ENCODE measurements at regions not wholly inside any gene's neighbourhood (a gene's known extent, or its start where the extent isn't known, plus 50 kb on each side); places are given as distances from the start of the nearest gene placed in this dataset.

DNA sequence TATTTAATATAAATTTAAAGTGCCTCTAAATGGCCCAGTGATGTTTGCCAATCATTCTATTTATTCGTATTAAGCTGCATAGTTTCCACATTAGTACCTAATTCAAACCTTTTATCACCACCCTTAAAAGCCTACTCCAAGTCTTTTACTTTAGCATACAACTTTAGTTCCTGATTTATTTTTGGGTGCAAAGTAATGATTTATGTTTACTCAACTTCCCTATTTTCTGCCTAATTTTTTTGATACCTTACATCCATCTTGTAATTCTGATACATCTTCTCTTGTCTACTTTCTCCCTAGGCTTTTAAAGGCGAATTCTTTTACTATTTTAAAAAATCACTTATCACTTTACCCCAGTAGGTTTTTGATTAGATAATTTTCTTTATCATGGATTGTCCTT lies 2651.1 kb upstream of the PCDH20 start:
- Histone ChIP-seq H3K9me2 (ENCODE audit: insufficient read depth) (no peaks in the 10 kb centered on the region), H2AFZ (ENCODE audit: low read depth, low read length, poor library complexity, severe bottlenecking) (no peak overlapping the region), H3K4me3 (replicated peaks in 1 of 2; ENCODE audit: low read depth in 1 of 2, low read length in 2 of 2) (no peak overlapping the region), H3K36me3 (ENCODE audit: control insufficient read depth in 1 of 2, insufficient read depth in 2 of 2, low read length in 2 of 2) (no peaks in the 10 kb centered on the region), H3K4me1 (ENCODE audit: control insufficient read depth in 1 of 2, insufficient read depth in 2 of 2, low read length in 2 of 2) (no peaks in the 10 kb centered on the region), H3K79me2 (ENCODE audit: insufficient read depth, low read length) (no peaks in the 10 kb centered on the region), H3K9ac (ENCODE audit: low read length) (no peak overlapping the region), H4K20me1 (ENCODE audit: insufficient read depth) (no peaks in the 10 kb centered on the region), H3K27me3 (ENCODE audit: insufficient read depth, low read length) (no peaks in the 10 kb centered on the region), H3K4me2 (ENCODE audit: low read length) (no peak overlapping the region), H3K9me3 (ENCODE audit: control insufficient read depth in 1 of 2, insufficient read depth in 1 of 2, low read depth in 1 of 2, low read length in 2 of 2) (no peaks in the 10 kb centered on the region), H3K27ac (ENCODE audit: low read depth, low read length) (no peak overlapping the region)
- ChIA-PET POLR2A (no interaction called here), CTCF (no interaction called here), RAD21 (ENCODE audit: low non-redundant PET in 1 of 2, low total read pairs in 2 of 2, uncharacterized antibody in 2 of 2, unreplicated experiment in 2 of 2) (no interaction called here)
- DNase-seq (ENCODE audit: low read depth, low spot score): no peak
- no peak for ATAC-seq
- TF ChIP-seq, protein P1, sequence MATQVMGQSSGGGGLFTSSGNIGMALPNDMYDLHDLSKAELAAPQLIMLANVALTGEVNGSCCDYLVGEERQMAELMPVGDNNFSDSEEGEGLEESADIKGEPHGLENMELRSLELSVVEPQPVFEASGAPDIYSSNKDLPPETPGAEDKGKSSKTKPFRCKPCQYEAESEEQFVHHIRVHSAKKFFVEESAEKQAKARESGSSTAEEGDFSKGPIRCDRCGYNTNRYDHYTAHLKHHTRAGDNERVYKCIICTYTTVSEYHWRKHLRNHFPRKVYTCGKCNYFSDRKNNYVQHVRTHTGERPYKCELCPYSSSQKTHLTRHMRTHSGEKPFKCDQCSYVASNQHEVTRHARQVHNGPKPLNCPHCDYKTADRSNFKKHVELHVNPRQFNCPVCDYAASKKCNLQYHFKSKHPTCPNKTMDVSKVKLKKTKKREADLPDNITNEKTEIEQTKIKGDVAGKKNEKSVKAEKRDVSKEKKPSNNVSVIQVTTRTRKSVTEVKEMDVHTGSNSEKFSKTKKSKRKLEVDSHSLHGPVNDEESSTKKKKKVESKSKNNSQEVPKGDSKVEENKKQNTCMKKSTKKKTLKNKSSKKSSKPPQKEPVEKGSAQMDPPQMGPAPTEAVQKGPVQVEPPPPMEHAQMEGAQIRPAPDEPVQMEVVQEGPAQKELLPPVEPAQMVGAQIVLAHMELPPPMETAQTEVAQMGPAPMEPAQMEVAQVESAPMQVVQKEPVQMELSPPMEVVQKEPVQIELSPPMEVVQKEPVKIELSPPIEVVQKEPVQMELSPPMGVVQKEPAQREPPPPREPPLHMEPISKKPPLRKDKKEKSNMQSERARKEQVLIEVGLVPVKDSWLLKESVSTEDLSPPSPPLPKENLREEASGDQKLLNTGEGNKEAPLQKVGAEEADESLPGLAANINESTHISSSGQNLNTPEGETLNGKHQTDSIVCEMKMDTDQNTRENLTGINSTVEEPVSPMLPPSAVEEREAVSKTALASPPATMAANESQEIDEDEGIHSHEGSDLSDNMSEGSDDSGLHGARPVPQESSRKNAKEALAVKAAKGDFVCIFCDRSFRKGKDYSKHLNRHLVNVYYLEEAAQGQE (IDR thresholded peaks at IDR 0.05; ENCODE audit: low read depth): no peak
- TF ChIP-seq, protein P2, sequence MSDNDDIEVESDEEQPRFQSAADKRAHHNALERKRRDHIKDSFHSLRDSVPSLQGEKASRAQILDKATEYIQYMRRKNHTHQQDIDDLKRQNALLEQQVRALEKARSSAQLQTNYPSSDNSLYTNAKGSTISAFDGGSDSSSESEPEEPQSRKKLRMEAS (IDR thresholded peaks at IDR 0.05): no peak
- no peak for TF ChIP-seq EZH2 (IDR thresholded peaks at IDR 0.05)
- TF ChIP-seq JUND (IDR thresholded peaks at IDR 0.05): no peak
- no peak for TF ChIP-seq YY1 (IDR thresholded peaks at IDR 0.05; ENCODE audit: extremely low read depth, insufficient replicate concordance, low read depth, low read length)
- no peak for TF ChIP-seq SRF (IDR thresholded peaks at IDR 0.05; ENCODE audit: low read depth)
- no peak for TF ChIP-seq TCF7L2 (IDR thresholded peaks at IDR 0.05; ENCODE audit: borderline replicate concordance, extremely low read depth, insufficient read depth, insufficient read length)
- TF ChIP-seq, protein P3, sequence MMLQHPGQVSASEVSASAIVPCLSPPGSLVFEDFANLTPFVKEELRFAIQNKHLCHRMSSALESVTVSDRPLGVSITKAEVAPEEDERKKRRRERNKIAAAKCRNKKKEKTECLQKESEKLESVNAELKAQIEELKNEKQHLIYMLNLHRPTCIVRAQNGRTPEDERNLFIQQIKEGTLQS (IDR thresholded peaks at IDR 0.05): no peak
- no peak for TF ChIP-seq ZNF274 (IDR thresholded peaks at IDR 0.05; ENCODE audit: low read depth, low read length)
- TF ChIP-seq SP1 (IDR thresholded peaks at IDR 0.05; ENCODE audit: low read depth): no peak
- TF ChIP-seq POLR2AphosphoS5 (IDR thresholded peaks at IDR 0.05; ENCODE audit: low read depth, low read length): no peak
- TF ChIP-seq SIN3A (IDR thresholded peaks at IDR 0.05; ENCODE audit: low read depth): no peak
- BruUV-seq (replicated peaks): no TSS peak
- intact Hi-C loops (cut with micrococcal nuclease): no loop called here

All from HCT116 (cell line).